ENCODE measurements at regions not wholly inside any gene's neighbourhood (a gene's known extent, or its start where the extent isn't known, plus 50 kb on each side); places are given as distances from the start of the nearest gene placed in this dataset.

GRCh38 chr1:218778257-218779126, 395.2 kb upstream of the LYPLAL1 start:
- Mint-ChIP-seq H3K4me1 (no peaks in the 10 kb centered on the region), H3K4me3 (no peak overlapping the region), H3K9me3 (no peaks in the 10 kb centered on the region), H3K27ac (no peak overlapping the region), H3K27me3 (no peaks in the 10 kb centered on the region), H3K36me3 (ENCODE audit: low read depth) (no peaks in the 10 kb centered on the region)
- DNase-seq = no peak
- POLR2A ChIA-PET = no interaction called here
- CTCF ChIA-PET = no interaction called here

GRCh38 chr1:218779341-218780100, 394.2 kb upstream of the LYPLAL1 start:
- Mint-ChIP-seq H3K27ac (no peak overlapping the region), H3K9me3 (no peaks in the 10 kb centered on the region), H3K4me1 (no peaks in the 10 kb centered on the region), H3K27me3 (no peaks in the 10 kb centered on the region), H3K36me3 (ENCODE audit: low read depth) (no peaks in the 10 kb centered on the region), H3K4me3 (no peak overlapping the region)
- ChIA-PET CTCF (interaction anchor here (0.5 kb wide), 1 partner anchor 1056 kb away, joined by 3 read pairs; no protein-coding TSS in a partner anchor), POLR2A (no interaction called here)
- DNase-seq = no peak

GRCh38 chr1:218783131-218783530, 390.5 kb upstream of the LYPLAL1 start:
- Mint-ChIP-seq H3K36me3 (ENCODE audit: low read depth) (no peaks in the 10 kb centered on the region), H3K4me3 (no peak overlapping the region), H3K27ac (no peak overlapping the region), H3K4me1 (no peaks in the 10 kb centered on the region), H3K27me3 (no peaks in the 10 kb centered on the region), H3K9me3 (no peaks in the 10 kb centered on the region)
- POLR2A ChIA-PET = no interaction called here
- no peak for DNase-seq
- CTCF ChIA-PET = no interaction called here

- POLR2A ChIA-PET = no interaction called here
- H3K27me3 Mint-ChIP-seq = no peaks in the 10 kb centered on the region
- CTCF ChIA-PET = no interaction called here
- DNase-seq = no peak
- H3K36me3 Mint-ChIP-seq (ENCODE audit: low read depth) = no peaks in the 10 kb centered on the region
- H3K4me3 Mint-ChIP-seq = no peak overlapping the region
- no peaks in the 10 kb centered on the region for H3K4me1 Mint-ChIP-seq
- no peak overlapping the region for H3K27ac Mint-ChIP-seq
- H3K9me3 Mint-ChIP-seq = no peaks in the 10 kb centered on the region
Observed at GRCh38 chr1:218783916-218784315, 389.8 kb upstream of the LYPLAL1 start.

GRCh38 chr1:218785928-218786327, 387.8 kb upstream of the LYPLAL1 start:
- no peak for DNase-seq
- Mint-ChIP-seq H3K4me1 (no peaks in the 10 kb centered on the region), H3K27me3 (no peaks in the 10 kb centered on the region), H3K27ac (no peak overlapping the region), H3K36me3 (ENCODE audit: low read depth) (no peaks in the 10 kb centered on the region), H3K4me3 (no peak overlapping the region), H3K9me3 (peaks cover 2% of the 10 kb centered on the region)
- CTCF ChIA-PET = no interaction called here
- POLR2A ChIA-PET = no interaction called here

- Mint-ChIP-seq H3K4me3 (no peak overlapping the region), H3K27ac (no peak overlapping the region), H3K27me3 (no peaks in the 10 kb centered on the region), H3K36me3 (ENCODE audit: low read depth) (no peaks in the 10 kb centered on the region), H3K9me3 (peaks cover 2% of the 10 kb centered on the region), H3K4me1 (no peaks in the 10 kb centered on the region)
- ChIA-PET POLR2A (no interaction called here), CTCF (no interaction called here)
- no peak for DNase-seq
Observed at GRCh38 chr1:218787826-218788225, 385.9 kb upstream of the LYPLAL1 start.

GRCh38 chr1:218796773-218797172, 376.9 kb upstream of the LYPLAL1 start:
- Mint-ChIP-seq H3K27me3 (no peaks in the 10 kb centered on the region), H3K4me3 (no peak overlapping the region), H3K36me3 (ENCODE audit: low read depth) (no peaks in the 10 kb centered on the region), H3K4me1 (no peaks in the 10 kb centered on the region), H3K9me3 (no peaks in the 10 kb centered on the region), H3K27ac (no peak overlapping the region)
- ChIA-PET POLR2A (no interaction called here), CTCF (no interaction called here)
- DNase-seq = no peak

- Mint-ChIP-seq H3K27me3 (no peaks in the 10 kb centered on the region), H3K4me3 (no peak overlapping the region), H3K4me1 (no peaks in the 10 kb centered on the region), H3K9me3 (peaks cover 2% of the 10 kb centered on the region), H3K36me3 (ENCODE audit: low read depth) (no peaks in the 10 kb centered on the region), H3K27ac (no peak overlapping the region)
- DNase-seq = no peak
- CTCF ChIA-PET = no interaction called here
- POLR2A ChIA-PET = no interaction called here
Observed at GRCh38 chr1:218802799-218803198, 370.9 kb upstream of the LYPLAL1 start.

- CTCF ChIA-PET = no interaction called here
- H3K27me3 Mint-ChIP-seq = no peaks in the 10 kb centered on the region
- no peak overlapping the region for H3K4me3 Mint-ChIP-seq
- DNase-seq = no peak
- peaks cover 2% of the 10 kb centered on the region for H3K9me3 Mint-ChIP-seq
- no peak overlapping the region for H3K27ac Mint-ChIP-seq
- no peaks in the 10 kb centered on the region for H3K36me3 Mint-ChIP-seq (ENCODE audit: low read depth)
- no peaks in the 10 kb centered on the region for H3K4me1 Mint-ChIP-seq
- POLR2A ChIA-PET = no interaction called here
Observed at GRCh38 chr1:218803351-218803997, 370.2 kb upstream of the LYPLAL1 start.

- H3K27me3 Mint-ChIP-seq = no peaks in the 10 kb centered on the region
- no peak overlapping the region for H3K4me3 Mint-ChIP-seq
- no peaks in the 10 kb centered on the region for H3K36me3 Mint-ChIP-seq (ENCODE audit: low read depth)
- ChIA-PET CTCF (no interaction called here), POLR2A (no interaction called here)
- DNase-seq = no peak
- H3K9me3 Mint-ChIP-seq = peaks cover 2% of the 10 kb centered on the region
- H3K4me1 Mint-ChIP-seq = no peaks in the 10 kb centered on the region
- H3K27ac Mint-ChIP-seq = no peak overlapping the region
Observed at GRCh38 chr1:218804014-218804785, 369.5 kb upstream of the LYPLAL1 start.

GRCh38 chr1:218809061-218809460, 364.6 kb upstream of the LYPLAL1 start:
- Mint-ChIP-seq H3K9me3 (no peaks in the 10 kb centered on the region), H3K27ac (no peak overlapping the region), H3K36me3 (ENCODE audit: low read depth) (no peaks in the 10 kb centered on the region), H3K4me3 (no peak overlapping the region), H3K4me1 (no peaks in the 10 kb centered on the region), H3K27me3 (no peaks in the 10 kb centered on the region)
- ChIA-PET POLR2A (no interaction called here), CTCF (no interaction called here)
- no peak for DNase-seq

- no peaks in the 10 kb centered on the region for H3K27me3 Mint-ChIP-seq
- ChIA-PET POLR2A (no interaction called here), CTCF (interaction anchor here (0.5 kb wide), 1 partner anchor 1089 kb away, joined by 3 read pairs; no protein-coding TSS in a partner anchor)
- no peak overlapping the region for H3K4me3 Mint-ChIP-seq
- H3K9me3 Mint-ChIP-seq = no peaks in the 10 kb centered on the region
- DNase-seq = no peak
- H3K4me1 Mint-ChIP-seq = no peaks in the 10 kb centered on the region
- H3K27ac Mint-ChIP-seq = no peak overlapping the region
- no peaks in the 10 kb centered on the region for H3K36me3 Mint-ChIP-seq (ENCODE audit: low read depth)
Observed at GRCh38 chr1:218809625-218810024, 364.1 kb upstream of the LYPLAL1 start.

GRCh38 chr1:218810306-218810705, 363.4 kb upstream of the LYPLAL1 start:
- DNase-seq = no peak
- H3K27me3 Mint-ChIP-seq = no peaks in the 10 kb centered on the region
- H3K27ac Mint-ChIP-seq = no peak overlapping the region
- H3K36me3 Mint-ChIP-seq (ENCODE audit: low read depth) = no peaks in the 10 kb centered on the region
- H3K4me1 Mint-ChIP-seq = no peaks in the 10 kb centered on the region
- no peak overlapping the region for H3K4me3 Mint-ChIP-seq
- ChIA-PET CTCF (interaction anchor here (0.5 kb wide), 1 partner anchor 1089 kb away, joined by 3 read pairs; no protein-coding TSS in a partner anchor), POLR2A (no interaction called here)
- no peaks in the 10 kb centered on the region for H3K9me3 Mint-ChIP-seq
